Common myeloid progenitor, CD34-positive (primary cell): ENCODE measurements at regions not wholly inside any gene's neighbourhood (a gene's known extent, or its start where the extent isn't known, plus 50 kb on each side); places are given as distances from the start of the nearest gene placed in this dataset.

Experiments used
- CTCF ChIA-PET: fragments of 350-600 bp; sonication (Branson Sonifier 250); formaldehyde crosslinking; loops from one replicate; lab custom pipeline; 2021; ENCODE audit warnings: antibody characterized with exemption; lab: Charles Lee
- POLR2A ChIA-PET: fragments of 350-600 bp; sonication (Branson Sonifier 250); formaldehyde crosslinking; loops from one replicate; lab custom pipeline; 2021; ENCODE audit warnings: antibody characterized with exemption; lab: Charles Lee
- DNase-seq, 3 donors: peaks; one replicate each; pipeline versions ENCODE4 v3.0.0 to v3.0.0-alpha.2; 2013
- H3K27ac ChIP-seq, 2 experiments: 1 replicate in 1 of 2; 2 replicates in 1 of 2; pipeline ENCODE4 v1.7.0; 2013; ENCODE audit warnings: inconsistent platforms in 2 of 2, low read length in 2 of 2, mild to moderate bottlenecking in 2 of 2, low read depth in 1 of 2, moderate library complexity in 1 of 2; ENCODE audit not compliant: severe bottlenecking in 2 of 2, insufficient read depth in 1 of 2, poor library complexity in 1 of 2
- H3K27me3 ChIP-seq, 5 experiments: replicated peaks in 2 of 5; 1 replicate in 3 of 5; 2 replicates in 2 of 5; pipeline versions ENCODE4 v1.6.1 to v1.7.0; 2013; ENCODE audit warnings: low read length in 4 of 5, mild to moderate bottlenecking in 2 of 5, moderate library complexity in 2 of 5, inconsistent platforms in 1 of 5; ENCODE audit not compliant: insufficient read depth in 5 of 5, control insufficient read depth in 4 of 5
- H3K36me3 ChIP-seq, 4 experiments: 1 replicate in 2 of 4; 2 replicates in 2 of 4; pipeline versions ENCODE4 v1.6.1 to v1.7.0; 2013; ENCODE audit warnings: low read length in 3 of 4, control low read depth in 1 of 4, mild to moderate bottlenecking in 1 of 4; ENCODE audit not compliant: control insufficient read depth in 4 of 4, insufficient read depth in 4 of 4
- H3K4me1 ChIP-seq, 4 experiments: 1 replicate in 3 of 4; 2 replicates in 1 of 4; pipeline versions ENCODE4 v1.6.1 to v1.7.1; 2013; ENCODE audit warnings: low read length in 3 of 4, mild to moderate bottlenecking in 3 of 4, control low read depth in 1 of 4, inconsistent platforms in 1 of 4, moderate library complexity in 1 of 4; ENCODE audit not compliant: control insufficient read depth in 4 of 4, insufficient read depth in 4 of 4; ENCODE audit errors: control extremely low read depth in 1 of 4
- H3K4me3 ChIP-seq, 7 experiments: 1 replicate in 4 of 7; 2 replicates in 3 of 7; pipeline versions ENCODE4 v1.5.1 to v1.7.0; 2013; ENCODE audit warnings: mild to moderate bottlenecking in 7 of 7, low read length in 6 of 7, moderate library complexity in 6 of 7, inconsistent platforms in 2 of 7, low read depth in 2 of 7, control low read depth in 1 of 7; ENCODE audit not compliant: insufficient read depth in 4 of 7, control insufficient read depth in 1 of 7; ENCODE audit errors: extremely low read depth in 1 of 7
- H3K9me3 ChIP-seq, 5 experiments: 1 replicate in 4 of 5; 2 replicates in 1 of 5; pipeline versions ENCODE4 v1.6.1 to v1.7.1; 2013; ENCODE audit warnings: low read length in 4 of 5, mild to moderate bottlenecking in 2 of 5, inconsistent platforms in 1 of 5, low read depth in 1 of 5, moderate library complexity in 1 of 5; ENCODE audit not compliant: control insufficient read depth in 4 of 5, insufficient read depth in 2 of 5; ENCODE audit errors: control extremely low read depth in 1 of 5
- WGBS: methylation state at CpG from one replicate; pipeline ENCODE4 v1.1.5; 2013; ENCODE audit not compliant: insufficient coverage; 5-methylcytosine and 5-hydroxymethylcytosine counted together

DNA sequence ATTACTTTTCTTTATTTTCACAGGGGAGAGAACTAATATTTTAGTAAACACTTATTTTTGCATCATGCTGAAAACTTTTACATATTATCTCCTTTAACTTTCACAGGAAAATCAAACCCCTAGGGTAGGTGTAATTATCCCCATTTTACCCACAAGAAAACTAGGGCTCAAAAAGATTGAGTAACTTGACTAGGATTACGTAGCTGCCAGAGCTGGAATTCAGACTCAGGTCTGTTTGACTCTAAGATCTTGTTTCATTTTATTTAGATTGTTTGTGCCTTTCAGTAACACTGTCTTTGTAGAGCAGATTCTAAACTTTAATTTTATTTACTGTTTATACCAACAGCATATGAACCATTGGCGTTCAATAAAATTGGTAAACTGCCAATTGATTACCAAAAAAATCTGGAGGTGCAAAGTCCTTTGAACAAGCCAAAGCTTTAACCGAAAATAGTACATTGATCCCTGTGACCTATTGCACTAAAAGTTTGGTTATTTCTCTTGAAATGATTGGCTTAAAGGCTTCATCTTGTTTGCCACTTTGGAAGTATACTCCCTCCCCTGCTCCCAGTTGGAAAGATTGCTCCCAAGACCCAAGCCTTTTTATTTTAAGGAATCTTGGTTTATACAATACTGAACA is 71.0 kb upstream of the WDR26 start:
- DNase-seq: no peak
- CTCF ChIA-PET: interaction anchor here (1.1 to 1.5 kb wide), 5 partner anchors 14 to 655 kb away, joined by 3 to 4 read pairs (median 3); no protein-coding TSS in a partner anchor
- WGBS: 100% methylated on average over 1 of the region's 3 CpGs
- H3K27me3 ChIP-seq: no peaks in the 10 kb centered on the region
- H3K27ac ChIP-seq: no peak overlapping the region
- no peak overlapping the region for H3K4me3 ChIP-seq
- POLR2A ChIA-PET: no interaction called here
- H3K9me3 ChIP-seq: no peaks in the 10 kb centered on the region
- H3K36me3 ChIP-seq: no peaks in the 10 kb centered on the region
- H3K4me1 ChIP-seq: peaks cover 3 to 55% (median 24%) of the 10 kb centered on the region in 4 experiments

DNA sequence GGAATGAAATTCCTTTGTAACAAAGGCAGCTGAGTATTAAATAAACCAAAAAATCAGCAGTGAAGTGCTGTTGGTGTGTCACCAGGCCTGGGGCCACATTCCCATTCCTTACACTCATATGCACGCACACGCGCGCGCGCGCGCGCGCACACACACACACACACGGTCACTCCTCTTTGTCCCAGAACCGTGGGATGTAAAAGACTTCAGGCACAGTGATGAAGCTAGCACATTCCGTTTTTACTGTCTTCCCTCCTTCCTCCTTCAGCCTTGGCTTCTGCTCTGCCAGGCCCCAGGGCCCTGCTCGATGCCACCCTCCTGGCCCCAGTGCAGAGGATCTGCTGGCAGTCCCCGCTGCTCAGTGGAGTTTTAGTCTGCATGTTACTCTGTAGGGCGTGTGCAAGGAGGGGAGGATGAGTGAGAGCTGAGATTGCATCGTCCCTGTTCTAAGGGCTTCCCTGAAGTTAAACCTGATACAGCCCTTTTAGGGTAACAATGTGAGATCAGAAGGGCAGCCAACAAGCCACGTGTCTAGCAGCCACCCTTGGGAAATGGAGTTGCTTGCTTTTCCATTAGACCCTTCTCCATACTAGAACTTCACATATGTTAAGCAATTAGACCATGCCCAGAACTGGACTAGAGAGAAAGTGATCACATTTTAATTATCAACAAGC is 71.7 kb upstream of the WDR26 start:
- ChIA-PET POLR2A (no interaction called here), CTCF (interaction anchor here (0.5 to 1.3 kb wide), 6 partner anchors 13 to 655 kb away, joined by 3 to 4 read pairs (median 3); no protein-coding TSS in a partner anchor)
- H3K36me3 ChIP-seq: no peaks in the 10 kb centered on the region
- peaks cover 3 to 55% (median 28%) of the 10 kb centered on the region in 4 experiments for H3K4me1 ChIP-seq
- H3K27ac ChIP-seq: no peak overlapping the region
- 84% methylated on average over 16 of the region's 18 CpGs for WGBS
- no peaks in the 10 kb centered on the region for H3K27me3 ChIP-seq
- no peak overlapping the region for H3K4me3 ChIP-seq
- no peaks in the 10 kb centered on the region for H3K9me3 ChIP-seq
- DNase-seq: no peak

DNA sequence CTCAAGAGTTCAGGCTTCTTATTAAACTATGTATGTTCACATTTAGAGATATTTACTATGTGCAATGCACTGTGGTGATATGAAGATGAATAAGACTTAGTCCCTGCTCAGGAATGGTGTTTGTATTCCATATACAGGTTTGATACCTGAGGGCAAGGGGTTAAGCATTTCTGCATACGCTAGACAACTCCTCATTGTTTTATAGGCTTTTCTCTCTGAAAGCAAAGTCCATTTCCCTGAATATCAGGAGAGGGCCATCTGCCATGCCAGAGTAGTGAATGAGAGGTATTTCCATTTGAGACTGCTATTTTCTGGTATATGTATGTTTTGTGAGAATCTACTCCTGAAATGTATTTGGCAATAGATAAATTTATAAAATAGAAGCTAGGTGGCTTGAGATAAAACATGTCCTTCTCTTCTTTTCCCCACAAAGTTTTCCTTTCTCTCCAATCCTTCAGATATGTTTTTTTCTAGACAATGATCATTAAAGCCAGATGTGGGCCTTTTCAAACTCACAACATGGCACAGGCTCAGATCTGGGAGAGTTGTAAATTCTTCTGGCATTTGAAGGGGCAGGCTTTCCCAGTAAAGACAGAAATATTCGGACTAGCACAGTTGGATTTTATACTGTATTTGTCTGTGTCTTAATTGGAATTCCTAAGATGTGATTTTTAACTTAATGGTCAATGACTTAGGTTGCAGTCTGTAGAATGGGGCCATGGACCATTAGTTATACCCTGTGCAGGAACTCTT is 73.3 kb upstream of the WDR26 start:
- ChIA-PET POLR2A (no interaction called here), CTCF (interaction anchor here (13.5 kb wide), 1 partner anchor 345 kb away, joined by 143 read pairs; no protein-coding TSS in a partner anchor)
- Histone ChIP-seq H3K9me3 (no peaks in the 10 kb centered on the region), H3K36me3 (no peaks in the 10 kb centered on the region), H3K27ac (no peak overlapping the region), H3K4me1 (peaks cover 3 to 40% (median 20%) of the 10 kb centered on the region in 4 experiments), H3K27me3 (no peaks in the 10 kb centered on the region), H3K4me3 (no peak overlapping the region)
- WGBS: 100% methylated on average over 2 of the region's 2 CpGs
- DNase-seq: no peak

DNA sequence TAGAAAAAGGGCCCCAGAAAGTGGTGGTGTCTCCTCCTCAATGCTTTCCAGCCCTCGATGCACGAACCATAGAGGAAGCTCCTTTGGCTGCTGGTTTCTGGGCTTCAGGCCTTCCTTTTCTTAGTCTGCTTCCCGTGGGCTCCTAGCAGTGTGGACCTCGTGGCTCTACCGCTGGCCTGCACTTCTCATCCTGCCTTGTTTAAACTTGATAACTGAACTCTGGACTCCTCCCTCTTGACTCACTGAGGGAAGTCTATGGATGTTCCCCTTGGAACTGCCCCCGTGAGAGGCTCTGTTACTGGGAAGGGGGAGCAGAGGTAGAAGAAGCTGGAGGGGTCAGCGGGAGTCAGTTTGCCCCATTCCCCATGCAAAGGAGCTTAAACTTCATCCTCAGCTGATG is 75.3 kb upstream of the WDR26 start:
- POLR2A ChIA-PET: no interaction called here
- Histone ChIP-seq H3K9me3 (no peaks in the 10 kb centered on the region), H3K36me3 (no peaks in the 10 kb centered on the region), H3K4me3 (no peak overlapping the region), H3K4me1 (peaks cover 0 to 21% (median 6%) of the 10 kb centered on the region in 4 experiments), H3K27me3 (no peaks in the 10 kb centered on the region), H3K27ac (no peak overlapping the region)
- no peak for DNase-seq
- CTCF ChIA-PET: interaction anchor here (1.4 to 13.5 kb wide), 2 partner anchors 344 to 413 kb away, joined by 5 to 143 read pairs; no protein-coding TSS in a partner anchor
- WGBS: 87% methylated on average over 6 of the region's 7 CpGs

DNA sequence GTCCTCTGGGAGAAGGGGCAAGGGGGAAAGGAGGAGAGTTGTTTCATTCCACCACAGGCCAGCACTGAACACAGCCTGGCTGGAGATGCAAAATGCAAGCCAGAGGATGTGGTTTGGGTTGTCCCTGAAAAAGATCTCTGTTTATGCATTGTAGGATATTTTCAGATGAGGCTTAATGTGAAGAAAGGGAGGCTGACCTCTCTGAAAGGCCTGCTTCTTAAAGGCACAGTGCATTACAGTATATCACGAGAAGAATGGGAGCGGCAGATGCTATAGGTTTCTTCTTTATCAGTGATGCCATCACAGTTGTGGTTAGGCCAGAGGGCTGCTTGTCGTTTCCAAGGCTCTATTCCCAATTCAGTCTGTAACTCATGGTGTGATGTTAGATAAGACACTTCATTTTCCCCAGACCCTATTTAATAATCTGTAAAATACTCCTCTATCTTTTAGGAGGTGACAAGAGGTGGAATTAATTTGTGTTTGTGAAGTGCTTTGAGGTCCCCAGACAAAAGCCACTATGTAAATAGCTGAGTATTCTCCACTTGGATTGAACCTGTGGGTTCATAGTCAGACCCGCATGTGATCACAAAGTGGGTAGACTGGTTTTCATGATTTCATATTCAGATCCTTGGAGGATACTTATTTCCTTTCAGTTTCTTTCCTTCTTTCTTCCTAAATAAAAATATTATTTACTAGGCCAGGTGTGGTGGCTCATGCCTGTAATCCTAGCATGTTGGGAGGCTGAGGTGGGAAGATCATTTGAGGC is 76.5 kb upstream of the WDR26 start:
- no peak overlapping the region for H3K4me3 ChIP-seq
- H3K4me1 ChIP-seq: peaks cover 0 to 18% (median 6%) of the 10 kb centered on the region in 4 experiments
- H3K27me3 ChIP-seq: no peaks in the 10 kb centered on the region
- H3K27ac ChIP-seq: no peak overlapping the region
- H3K9me3 ChIP-seq: no peaks in the 10 kb centered on the region
- CTCF ChIA-PET: interaction anchor here (1.9 to 13.5 kb wide), 4 partner anchors 12 to 413 kb away, joined by 4 to 143 read pairs (median 28); no protein-coding TSS in a partner anchor
- H3K36me3 ChIP-seq: no peaks in the 10 kb centered on the region
- POLR2A ChIA-PET: no interaction called here
- peak in 1 of 3 donors; percentile 12 for DNase-seq
- WGBS: 100% methylated on average over 1 of the region's 4 CpGs

DNA sequence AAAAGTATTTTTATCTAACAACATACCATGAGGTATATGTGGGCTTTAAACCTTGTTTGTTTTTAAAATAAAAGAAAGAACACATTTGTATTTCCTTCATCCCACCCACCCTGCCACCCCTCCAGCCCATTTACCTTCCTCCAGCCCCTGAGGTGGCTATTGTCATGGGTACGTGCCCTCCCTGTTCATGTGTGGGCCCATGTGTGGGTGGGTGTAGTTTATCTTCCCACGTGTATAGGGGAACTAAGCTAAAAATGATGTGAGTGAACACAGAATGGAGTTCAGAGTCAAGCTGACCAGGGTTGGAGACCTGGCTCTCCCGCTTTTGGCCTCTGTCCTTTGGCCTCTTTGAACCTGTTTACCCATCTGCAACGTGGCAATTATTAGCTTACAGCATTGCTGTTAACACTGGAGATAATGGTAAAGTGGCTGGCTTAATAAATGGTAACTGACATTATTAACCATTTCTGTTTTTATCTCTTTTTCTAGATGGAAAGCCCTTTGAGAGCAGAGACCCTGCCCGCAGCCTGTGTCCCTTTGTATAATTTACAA is 78.1 kb upstream of the WDR26 start:
- Histone ChIP-seq H3K27me3 (no peaks in the 10 kb centered on the region), H3K4me3 (no peak overlapping the region), H3K36me3 (no peaks in the 10 kb centered on the region), H3K9me3 (no peaks in the 10 kb centered on the region), H3K4me1 (peaks cover 0 to 18% (median 6%) of the 10 kb centered on the region in 4 experiments), H3K27ac (no peak overlapping the region)
- CTCF ChIA-PET: interaction anchor here (0.6 to 13.5 kb wide), 26 partner anchors 9 to 761 kb away, joined by 3 to 143 read pairs (median 4); no protein-coding TSS in a partner anchor
- 90% methylated on average over 3 of the region's 5 CpGs for WGBS
- no peak for DNase-seq
- POLR2A ChIA-PET: no interaction called here
